Superior temporal gyrus (tissue), 1 donor: ENCODE measurements at regions not wholly inside any gene's neighbourhood (a gene's known extent, or its start where the extent isn't known, plus 50 kb on each side); places are given as distances from the start of the nearest gene placed in this dataset.
A peak's percentile ranks its signal among the peaks of the same experiment; 100 is the strongest.

Experiments used
- DNase-seq: peaks from one replicate; pipeline ENCODE4 v3.0.0-alpha.2; 2016; ENCODE audit errors: extremely low spot score

- no peak for DNase-seq
These were observed 565.5 kb upstream of the FAM241A start for GRCh38 chr4:111579767-111580166.

GRCh38 chr4:111595456-111595855 lies 549.8 kb upstream of the FAM241A start:
- DNase-seq: no peak

GRCh38 chr4:111596491-111596890 lies 548.8 kb upstream of the FAM241A start:
- DNase-seq: no peak

- DNase-seq: no peak
These were observed 543.6 kb upstream of the FAM241A start for GRCh38 chr4:111601671-111602070.

GRCh38 chr4:111602848-111603247 lies 542.4 kb upstream of the FAM241A start:
- no peak for DNase-seq

- no peak for DNase-seq
These were observed 540.1 kb upstream of the FAM241A start for GRCh38 chr4:111605111-111605510.

- no peak for DNase-seq
These were observed 534.6 kb upstream of the FAM241A start for GRCh38 chr4:111610681-111611080.

GRCh38 chr4:111618908-111619307 lies 526.3 kb upstream of the FAM241A start:
- no peak for DNase-seq

- DNase-seq: no peak
These were observed 516.8 kb upstream of the FAM241A start for GRCh38 chr4:111628437-111628836.

GRCh38 chr4:111630705-111631104 lies 514.5 kb upstream of the FAM241A start:
- peak; percentile 75 for DNase-seq

- DNase-seq: peak; percentile 35
These were observed 513.8 kb upstream of the FAM241A start for GRCh38 chr4:111631215-111631999.

GRCh38 chr4:111632641-111633151 lies 512.6 kb upstream of the FAM241A start:
- DNase-seq: no peak

GRCh38 chr4:111633663-111634266 lies 511.5 kb upstream of the FAM241A start:
- DNase-seq: no peak

GRCh38 chr4:111635646-111636045 lies 509.6 kb upstream of the FAM241A start:
- DNase-seq: no peak

- DNase-seq: no peak
These were observed 508.2 kb upstream of the FAM241A start for GRCh38 chr4:111636961-111637585.

- no peak for DNase-seq
These were observed 506.0 kb upstream of the FAM241A start for GRCh38 chr4:111639120-111639690.

GRCh38 chr4:111639876-111640275 lies 505.4 kb upstream of the FAM241A start:
- DNase-seq: no peak

GRCh38 chr4:111641813-111642579 lies 503.3 kb upstream of the FAM241A start:
- DNase-seq: peak; percentile 90

- no peak for DNase-seq
These were observed 497.2 kb upstream of the FAM241A start for GRCh38 chr4:111648056-111648455.

- DNase-seq: no peak
These were observed 495.9 kb upstream of the FAM241A start for GRCh38 chr4:111649308-111649707.

- DNase-seq: no peak
These were observed 495.1 kb upstream of the FAM241A start for GRCh38 chr4:111650146-111650545.

GRCh38 chr4:111650674-111651086 lies 494.6 kb upstream of the FAM241A start:
- DNase-seq: no peak
